NCI-H345 treated with DMSO at 0.1 percent for 48 hours (cell line): ENCODE measurements at regions not wholly inside any gene's neighbourhood (a gene's known extent, or its start where the extent isn't known, plus 50 kb on each side); places are given as distances from the start of the nearest gene placed in this dataset.
"Not testable (repeated sequence)": the region's sequence is repeated elsewhere in the genome, so short reads cannot be mapped to it uniquely, and the experiment has no call there.

Experiments used
- DNase-seq: peaks from one replicate; lab custom pipeline; 2025; ENCODE audit not compliant: unreplicated experiment; lab: John Stamatoyannopoulos, UW

GRCh38 chr5:96528826-96529474, 95.9 kb upstream of the PCSK1 start:
- DNase-seq = no peak

GRCh38 chr5:96529559-96529958, 96.5 kb upstream of the PCSK1 start:
- DNase-seq = no peak

GRCh38 chr5:96530901-96531300, 97.9 kb upstream of the PCSK1 start:
- no peak for DNase-seq

- no peak for DNase-seq
Observed at GRCh38 chr5:96533371-96533770, 100.3 kb upstream of the PCSK1 start.

- no peak for DNase-seq
Observed at GRCh38 chr5:96537386-96537785, 104.3 kb upstream of the PCSK1 start.

GRCh38 chr5:96538808-96539250, 105.8 kb upstream of the PCSK1 start:
- no peak for DNase-seq

GRCh38 chr5:96546120-96546519, 113.1 kb upstream of the PCSK1 start:
- no peak for DNase-seq

GRCh38 chr5:96547486-96547885, 114.4 kb upstream of the PCSK1 start:
- no peak for DNase-seq

- DNase-seq = no peak
Observed at GRCh38 chr5:96548905-96549304, 113.3 kb upstream of the CAST start.

GRCh38 chr5:96560857-96561256, 101.3 kb upstream of the CAST start:
- DNase-seq = not testable (repeated sequence)

GRCh38 chr5:96562614-96563013, 99.6 kb upstream of the CAST start:
- no peak for DNase-seq

GRCh38 chr5:96563816-96564215, 98.4 kb upstream of the CAST start:
- no peak for DNase-seq

GRCh38 chr5:96565582-96566265, 96.5 kb upstream of the CAST start:
- no peak for DNase-seq

GRCh38 chr5:96566833-96567587, 95.2 kb upstream of the CAST start:
- no peak for DNase-seq

- DNase-seq = no peak
Observed at GRCh38 chr5:96569332-96569731, 92.8 kb upstream of the CAST start.

GRCh38 chr5:96569770-96570169, 92.4 kb upstream of the CAST start:
- peak; percentile 26 for DNase-seq

- DNase-seq = no peak
Observed at GRCh38 chr5:96572864-96573512, 89.2 kb upstream of the CAST start.

GRCh38 chr5:96573513-96573894, 88.7 kb upstream of the CAST start:
- DNase-seq = no peak

- DNase-seq = no peak
Observed at GRCh38 chr5:96576876-96577275, 85.3 kb upstream of the CAST start.

- no peak for DNase-seq
Observed at GRCh38 chr5:96577909-96578308, 84.3 kb upstream of the CAST start.

- no peak for DNase-seq
Observed at GRCh38 chr5:96579711-96580110, 82.5 kb upstream of the CAST start.

GRCh38 chr5:96582343-96582742, 79.8 kb upstream of the CAST start:
- DNase-seq = peak; percentile 63
